NT2/D1 (cell line): ENCODE measurements at regions not wholly inside any gene's neighbourhood (a gene's known extent, or its start where the extent isn't known, plus 50 kb on each side); places are given as distances from the start of the nearest gene placed in this dataset.

Experiments used
- SUZ12 ChIP-seq: IDR thresholded peaks from 2 replicates; pipeline ENCODE4 v1.6.1; 2011; ENCODE audit not compliant: insufficient read length, insufficient read depth; ENCODE audit errors: extremely low read depth
- YY1 ChIP-seq: IDR thresholded peaks from 2 replicates; pipeline ENCODE4 v1.6.1; 2011; ENCODE audit not compliant: insufficient read length, insufficient read depth
- ZNF274 ChIP-seq: IDR thresholded peaks from 2 replicates; pipeline ENCODE4 v1.6.1; 2011; ENCODE audit warnings: mild to moderate bottlenecking, low read depth, low read length

GRCh38 chr16:73383988-73384365 lies 336.0 kb upstream of the ZFHX3 start:
- TF ChIP-seq ZNF274 = no peak
- no peak for TF ChIP-seq YY1
- no peak for TF ChIP-seq SUZ12
